Astrocyte of the spinal cord (primary cell): ENCODE measurements at regions not wholly inside any gene's neighbourhood (a gene's known extent, or its start where the extent isn't known, plus 50 kb on each side); places are given as distances from the start of the nearest gene placed in this dataset.

ENCODE experiments used
- DNase-seq: peaks from one replicate; pipeline ENCODE4 v3.0.0; 2011; ENCODE audit warnings: low read depth, low spot score
- H3K4me3 ChIP-seq: 2 replicates; pipeline ENCODE4 v1.5.1; 2011; ENCODE audit warnings: low read depth, mild to moderate bottlenecking, low read length, moderate library complexity
- CTCF ChIP-seq: IDR thresholded peaks from 2 replicates; pipeline ENCODE4 v1.5.1; 2012; ENCODE audit warnings: low read depth, mild to moderate bottlenecking, low read length, inconsistent platforms
- in situ Hi-C: cut with HindIII; loops from 2 replicates; pipeline ENCODE4 v1.10.0; 2017; ENCODE audit warnings: low sequenced_read_pairs

GRCh38 chr11:91673705-91674104 is 550.9 kb upstream of the FAT3 start:
- TF ChIP-seq CTCF, result no peak
- H3K4me3 ChIP-seq, result no peak overlapping the region
- DNase-seq, result no peak
- in situ Hi-C loops, result no loop called here

- no peak overlapping the region for H3K4me3 ChIP-seq
- peak; percentile 12 for DNase-seq
- in situ Hi-C loops, result no loop called here
- TF ChIP-seq CTCF, result no peak
Observed at GRCh38 chr11:91664521-91664920, 560.1 kb upstream of the FAT3 start.

GRCh38 chr11:91660036-91660435 is 564.6 kb upstream of the FAT3 start:
- in situ Hi-C loops, result no loop called here
- no peak overlapping the region for H3K4me3 ChIP-seq
- DNase-seq, result no peak
- TF ChIP-seq CTCF, result no peak

- in situ Hi-C loops, result no loop called here
Observed at GRCh38 chr11:91654686-91655085, 569.9 kb upstream of the FAT3 start.

GRCh38 chr11:91653079-91653754 is 571.4 kb upstream of the FAT3 start:
- peak; percentile 3 for DNase-seq
- in situ Hi-C loops, result no loop called here
- no peak overlapping the region for H3K4me3 ChIP-seq
- no peak for TF ChIP-seq CTCF

More at GRCh38 chr11:91654686-91655085, 569.9 kb upstream of the FAT3 start:
- no peak overlapping the region for H3K4me3 ChIP-seq
- no peak for TF ChIP-seq CTCF
- no peak for DNase-seq

GRCh38 chr11:91650802-91651201 is 573.8 kb upstream of the FAT3 start:
- in situ Hi-C loops, result no loop called here
- H3K4me3 ChIP-seq, result no peak overlapping the region
- TF ChIP-seq CTCF, result no peak
- DNase-seq, result no peak
